Upper lobe of right lung (tissue), 1 donor: ENCODE measurements at regions not wholly inside any gene's neighbourhood (a gene's known extent, or its start where the extent isn't known, plus 50 kb on each side); places are given as distances from the start of the nearest gene placed in this dataset.

Experiments
- ATAC-seq: fragments of 200-7000 bp; cut with Tn5 transposase; one replicate; pipeline ENCODE4 v1.9.1; 2020; ENCODE audit warnings: mild to moderate bottlenecking, moderate library complexity
- DNase-seq: peaks from one replicate; pipeline ENCODE4 v3.0.0-alpha.2; 2020
- H3K27ac ChIP-seq: fragments of 200-600 bp; one replicate; pipeline ENCODE4 v1.8.0; 2022
- H3K27me3 ChIP-seq: fragments of 200-600 bp; one replicate; pipeline ENCODE4 v1.8.0; 2022; ENCODE audit warnings: mild to moderate bottlenecking
- H3K36me3 ChIP-seq: fragments of 200-600 bp; one replicate; pipeline ENCODE4 v1.8.0; 2022
- H3K4me1 ChIP-seq: fragments of 200-600 bp; one replicate; pipeline ENCODE4 v1.8.0; 2022
- H3K4me3 ChIP-seq: fragments of 200-600 bp; one replicate; pipeline ENCODE4 v1.8.0; 2022; ENCODE audit warnings: mild to moderate bottlenecking
- H3K9me3 ChIP-seq: fragments of 200-600 bp; one replicate; pipeline ENCODE4 v1.8.0; 2022
- CTCF ChIP-seq: fragments of 200-600 bp; IDR thresholded peaks from one replicate; pipeline ENCODE4 v1.8.0; 2022; ENCODE audit warnings: antibody characterized with exemption
- intact Hi-C: fragments of 100-400 bp; cut with DNase I; formaldehyde crosslinking; loops from one replicate; pipeline ENCODE4 v1.11.0; 2022
- donor health status: DM: no; HTN: yes; CAD: no; lungs with severe emphysema.

DNA sequence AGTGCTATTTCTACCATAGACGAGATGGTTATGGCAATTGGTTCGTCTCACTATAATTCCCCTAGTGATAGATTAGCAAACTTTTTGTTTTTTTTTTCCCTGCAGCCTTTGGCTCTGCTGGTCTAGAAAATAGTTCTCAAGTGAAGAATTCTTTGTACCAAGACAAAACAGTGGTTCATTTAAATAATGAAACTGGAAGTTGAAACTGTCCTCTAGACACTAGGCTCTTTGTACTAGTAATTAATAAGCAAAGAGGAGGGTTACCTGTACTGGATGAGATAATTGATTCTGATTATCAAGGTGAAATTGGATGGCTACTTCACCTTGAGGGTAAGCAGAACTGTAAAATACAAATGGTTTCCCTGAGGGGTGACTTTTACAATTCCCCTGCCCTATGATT is 156.9 kb upstream of the DCC start:
- no peak for ATAC-seq
- intact Hi-C loops = no loop called here

DNA sequence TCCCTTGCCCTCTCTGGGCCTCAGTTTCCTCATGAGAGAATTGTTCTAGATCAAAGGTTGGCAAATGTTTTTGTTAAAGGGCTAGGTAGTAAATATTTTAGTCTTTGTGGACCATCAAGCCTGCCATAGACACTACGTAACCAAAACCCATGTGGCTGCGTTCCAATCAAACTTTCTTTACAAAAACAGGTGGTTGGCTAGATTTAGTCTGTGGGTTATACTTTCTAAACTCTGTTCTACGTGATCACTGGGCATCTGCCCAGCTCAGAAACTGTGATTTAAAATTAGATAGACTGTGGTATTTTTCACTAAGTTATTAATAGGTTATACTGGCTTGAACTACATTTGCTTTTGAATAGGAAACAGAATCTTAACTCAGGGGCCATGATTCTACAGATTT is 149.8 kb upstream of the DCC start:
- Histone ChIP-seq H3K4me3 (no peak overlapping the region), H3K9me3 (no peaks in the 10 kb centered on the region), H3K36me3 (no peaks in the 10 kb centered on the region), H3K27me3 (no peaks in the 10 kb centered on the region), H3K4me1 (no peaks in the 10 kb centered on the region), H3K27ac (no peak overlapping the region)
- ATAC-seq = no peak
- no peak for TF ChIP-seq CTCF
- intact Hi-C loops = no loop called here
- no peak for DNase-seq

More for the DNA sequence above, 156.9 kb upstream of the DCC start:
- no peaks in the 10 kb centered on the region for H3K36me3 ChIP-seq
- DNase-seq = no peak
- no peak for TF ChIP-seq CTCF
- no peak overlapping the region for H3K4me3 ChIP-seq
- no peaks in the 10 kb centered on the region for H3K27me3 ChIP-seq
- H3K27ac ChIP-seq = no peak overlapping the region
- H3K9me3 ChIP-seq = no peaks in the 10 kb centered on the region
- H3K4me1 ChIP-seq = no peaks in the 10 kb centered on the region

DNA sequence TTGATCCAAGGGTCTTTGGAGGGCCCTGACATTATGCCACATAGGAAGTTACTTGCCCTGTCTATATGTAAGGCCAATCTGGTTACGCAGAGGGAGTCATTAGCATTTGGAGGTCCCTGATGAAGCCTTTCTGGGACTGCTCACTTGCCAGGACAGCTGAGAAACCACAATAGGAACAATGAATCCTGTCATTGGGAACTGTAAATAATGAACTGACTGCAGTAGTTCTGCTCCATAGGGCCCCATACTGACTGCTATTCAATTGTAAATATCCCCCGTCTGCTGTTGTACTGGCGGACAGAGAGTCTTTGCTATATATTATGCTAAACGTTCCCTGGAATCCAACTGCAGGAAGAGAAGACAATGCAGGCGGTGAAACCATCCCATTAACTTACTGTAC is 149.4 kb upstream of the DCC start:
- no peaks in the 10 kb centered on the region for H3K27me3 ChIP-seq
- no peaks in the 10 kb centered on the region for H3K4me1 ChIP-seq
- no peak overlapping the region for H3K4me3 ChIP-seq
- no peak for DNase-seq
- no peak for ATAC-seq
- H3K9me3 ChIP-seq = no peaks in the 10 kb centered on the region
- no peak overlapping the region for H3K27ac ChIP-seq
- intact Hi-C loops = no loop called here
- no peak for TF ChIP-seq CTCF
- H3K36me3 ChIP-seq = no peaks in the 10 kb centered on the region

DNA sequence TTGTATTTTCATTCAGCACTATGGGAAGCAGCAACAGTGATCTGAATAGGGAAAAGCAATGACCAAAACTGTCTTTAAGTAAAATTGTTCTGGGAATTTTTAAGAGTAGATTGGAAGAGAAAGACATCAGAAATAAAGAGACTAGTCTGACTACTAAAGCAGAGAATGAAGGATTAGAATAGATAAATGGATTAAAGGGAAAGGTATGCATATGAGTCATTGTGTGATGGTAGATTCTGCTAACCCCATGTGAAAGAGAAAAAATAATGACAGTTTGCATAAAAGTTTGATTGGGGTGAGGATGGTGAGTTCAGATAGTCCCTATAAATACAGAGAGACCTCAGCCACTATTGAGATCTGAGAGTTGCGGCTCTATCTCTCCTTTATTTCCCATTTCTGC is 139.6 kb upstream of the DCC start:
- Histone ChIP-seq H3K27me3 (no peaks in the 10 kb centered on the region), H3K4me1 (no peaks in the 10 kb centered on the region), H3K4me3 (no peak overlapping the region), H3K27ac (no peak overlapping the region), H3K36me3 (no peaks in the 10 kb centered on the region), H3K9me3 (no peaks in the 10 kb centered on the region)
- DNase-seq (no peak), ATAC-seq (no peak)
- TF ChIP-seq CTCF = no peak
- intact Hi-C loops = no loop called here

- TF ChIP-seq CTCF = no peak
- Histone ChIP-seq H3K4me3 (no peak overlapping the region), H3K9me3 (no peaks in the 10 kb centered on the region), H3K36me3 (no peaks in the 10 kb centered on the region), H3K4me1 (no peaks in the 10 kb centered on the region), H3K27ac (no peak overlapping the region), H3K27me3 (no peaks in the 10 kb centered on the region)
- ATAC-seq (no peak), DNase-seq (no peak)
- intact Hi-C loops = no loop called here
Observed at GRCh38 chr18:52200921-52201663, 138.9 kb upstream of the DCC start.

DNA sequence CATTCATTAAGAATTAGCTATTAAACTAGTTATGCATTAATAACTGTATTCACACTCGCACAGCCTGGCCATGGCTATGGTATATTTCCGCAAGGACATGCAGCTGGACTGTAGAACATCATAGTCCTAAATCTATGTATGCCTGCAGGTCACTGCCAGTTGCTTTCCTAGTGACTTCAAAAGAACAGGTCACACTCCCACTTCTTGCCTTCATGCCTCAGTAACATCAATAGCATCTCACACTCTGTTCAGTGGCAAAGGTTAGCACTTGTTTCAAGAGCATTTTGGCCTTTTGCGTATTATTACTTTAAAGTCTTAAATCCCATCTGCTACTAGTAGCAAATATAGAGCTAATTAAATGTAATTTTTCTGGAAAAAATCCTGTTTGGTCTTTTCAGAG is 131.4 kb upstream of the DCC start:
- no peak overlapping the region for H3K4me3 ChIP-seq
- no peak overlapping the region for H3K27ac ChIP-seq
- intact Hi-C loops = no loop called here
- TF ChIP-seq CTCF = no peak
- no peaks in the 10 kb centered on the region for H3K36me3 ChIP-seq
- no peaks in the 10 kb centered on the region for H3K9me3 ChIP-seq
- ATAC-seq (no peak), DNase-seq (no peak)
- H3K4me1 ChIP-seq = no peaks in the 10 kb centered on the region
- H3K27me3 ChIP-seq = no peaks in the 10 kb centered on the region
